NOMO-1 treated with dmso at 0.1 percent for 144 hours (cell line): ENCODE measurements at regions not wholly inside any gene's neighbourhood (a gene's known extent, or its start where the extent isn't known, plus 50 kb on each side); places are given as distances from the start of the nearest gene placed in this dataset.
"Not testable (repeated sequence)": the region's sequence is repeated elsewhere in the genome, so short reads cannot be mapped to it uniquely, and the experiment has no call there.

ENCODE experiments used
- DNase-seq: peaks from one replicate; lab custom pipeline; 2025; ENCODE audit not compliant: unreplicated experiment; lab: John Stamatoyannopoulos, UW

- not testable (repeated sequence) for DNase-seq
Measured at GRCh38 chr14:34049187-34049586, 98.3 kb upstream of the EGLN3 start.

- DNase-seq: no peak
Measured at GRCh38 chr14:34046799-34047520, 96.1 kb upstream of the EGLN3 start.

GRCh38 chr14:34044666-34045306 is 93.9 kb upstream of the EGLN3 start:
- DNase-seq: no peak

DNA sequence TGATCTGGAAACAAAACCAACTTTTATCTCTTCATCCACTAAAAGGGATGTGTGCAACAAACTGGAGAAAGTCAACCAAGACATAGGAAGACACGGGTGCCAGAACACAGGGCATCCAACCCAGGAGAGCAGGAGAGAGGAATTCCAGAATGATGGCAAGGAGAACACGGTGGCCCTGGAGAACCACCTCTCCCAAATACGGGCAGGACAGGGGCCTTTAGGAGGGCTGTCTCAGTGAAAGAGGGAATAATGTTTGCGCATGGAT is 93.4 kb upstream of the EGLN3 start:
- DNase-seq: no peak

DNA sequence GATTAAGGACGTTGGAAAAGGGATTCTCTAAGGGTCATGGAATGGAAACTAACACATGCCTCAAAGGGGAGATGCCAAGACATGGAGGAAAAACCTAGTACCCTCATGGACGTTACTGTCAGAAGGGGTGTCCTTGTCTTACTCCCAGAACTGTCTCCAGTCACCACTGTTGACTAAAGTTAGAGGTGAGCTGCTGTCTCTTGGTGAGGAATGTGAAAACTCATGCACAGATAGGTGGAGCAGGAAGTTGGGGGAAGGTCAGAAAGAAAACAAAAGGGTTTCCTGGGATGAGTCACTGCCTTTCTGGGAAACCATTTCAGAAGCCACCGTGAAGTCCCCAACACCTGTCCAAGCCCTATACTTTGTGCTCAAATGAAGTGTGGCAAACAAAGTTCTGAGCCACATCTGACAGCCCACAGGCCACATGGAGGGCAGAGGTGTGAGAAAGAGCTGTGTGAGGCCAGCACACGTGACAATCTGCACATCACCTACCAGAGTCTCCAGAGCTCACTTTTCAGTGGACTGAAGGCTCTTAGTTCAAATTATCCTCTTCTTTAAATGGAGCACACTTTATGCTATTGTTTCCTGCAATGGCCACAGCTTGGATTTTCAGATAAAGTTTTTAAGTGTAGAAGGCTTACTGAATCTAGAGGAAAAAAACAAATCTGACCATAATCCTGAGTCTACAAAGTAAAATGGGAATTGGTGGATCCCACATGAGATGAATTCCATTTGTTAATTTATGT is 92.9 kb upstream of the EGLN3 start:
- no peak for DNase-seq

DNA sequence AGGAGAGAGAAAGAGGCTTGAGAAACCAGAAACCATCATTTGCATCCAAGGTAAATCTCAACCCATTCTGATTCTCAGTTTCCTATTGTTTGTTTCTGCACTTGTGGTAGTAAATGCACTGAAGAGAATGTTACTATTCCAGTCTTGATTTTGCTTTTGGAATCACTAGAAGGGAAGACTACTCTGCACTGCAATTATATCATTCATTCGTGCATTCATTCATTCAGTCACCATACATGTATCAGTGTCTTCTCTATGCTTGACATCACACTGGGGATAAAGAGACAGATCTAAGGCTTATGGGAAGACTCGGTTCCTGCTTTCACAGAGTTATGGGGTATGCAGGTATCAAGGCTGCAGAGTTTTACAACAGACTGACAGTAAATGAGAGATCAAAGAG is 90.3 kb upstream of the EGLN3 start:
- no peak for DNase-seq

DNA sequence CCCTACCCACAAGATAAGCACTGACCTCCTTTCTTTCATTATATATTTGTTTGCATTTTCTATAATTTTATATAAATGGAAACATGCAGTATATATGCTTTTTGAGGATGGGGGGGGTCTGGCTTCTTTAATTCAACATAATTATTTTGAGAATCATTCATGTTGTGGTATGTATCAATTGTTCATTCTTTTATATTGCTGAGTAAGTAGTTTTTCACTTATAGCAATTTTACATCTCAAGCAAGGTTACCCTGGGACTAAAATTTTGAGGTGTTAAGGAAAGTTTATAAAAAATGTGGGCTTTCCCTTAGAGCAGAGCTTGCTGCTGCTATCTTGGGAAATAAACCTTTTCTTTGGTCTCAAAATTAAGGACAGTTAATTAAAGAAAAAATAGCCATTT is 89.9 kb upstream of the EGLN3 start:
- no peak for DNase-seq

GRCh38 chr14:34039428-34040047 is 88.7 kb upstream of the EGLN3 start:
- no peak for DNase-seq

DNA sequence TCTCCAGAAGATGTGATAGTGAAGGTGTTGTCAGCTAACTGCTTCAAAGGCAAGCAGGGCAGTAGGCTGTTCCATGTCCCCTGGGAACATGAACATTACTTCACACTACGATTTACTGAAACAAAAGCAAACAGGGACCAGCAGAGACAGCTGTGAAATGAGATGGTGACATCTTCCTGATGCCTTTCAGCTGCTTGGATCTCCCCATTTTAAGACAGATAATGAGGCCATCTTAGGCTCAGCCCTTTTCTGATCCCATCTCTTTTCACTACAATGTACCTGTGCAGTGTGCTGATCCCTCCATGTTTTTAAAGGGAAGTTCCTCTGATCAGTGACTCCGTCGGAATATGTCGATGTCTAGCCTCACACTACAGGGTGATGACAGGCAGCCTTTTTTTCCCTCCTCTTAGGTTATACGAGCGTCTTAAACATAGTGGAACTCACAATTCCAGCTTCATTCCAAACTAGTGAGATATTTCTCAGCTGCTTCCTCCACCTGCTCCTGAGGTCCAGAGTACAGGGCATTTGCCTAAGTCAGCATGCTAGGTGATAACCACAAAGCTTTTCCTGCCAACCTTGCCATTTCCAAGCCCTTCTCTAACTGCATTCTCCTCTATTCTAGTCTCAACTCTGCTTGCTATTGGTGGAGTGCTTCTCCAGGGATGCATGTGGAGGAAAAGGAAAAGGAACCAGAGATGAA is 87.6 kb upstream of the EGLN3 start:
- DNase-seq: no peak

GRCh38 chr14:34036319-34036766 is 85.5 kb upstream of the EGLN3 start:
- no peak for DNase-seq

GRCh38 chr14:34035934-34036250 is 85.0 kb upstream of the EGLN3 start:
- no peak for DNase-seq

DNA sequence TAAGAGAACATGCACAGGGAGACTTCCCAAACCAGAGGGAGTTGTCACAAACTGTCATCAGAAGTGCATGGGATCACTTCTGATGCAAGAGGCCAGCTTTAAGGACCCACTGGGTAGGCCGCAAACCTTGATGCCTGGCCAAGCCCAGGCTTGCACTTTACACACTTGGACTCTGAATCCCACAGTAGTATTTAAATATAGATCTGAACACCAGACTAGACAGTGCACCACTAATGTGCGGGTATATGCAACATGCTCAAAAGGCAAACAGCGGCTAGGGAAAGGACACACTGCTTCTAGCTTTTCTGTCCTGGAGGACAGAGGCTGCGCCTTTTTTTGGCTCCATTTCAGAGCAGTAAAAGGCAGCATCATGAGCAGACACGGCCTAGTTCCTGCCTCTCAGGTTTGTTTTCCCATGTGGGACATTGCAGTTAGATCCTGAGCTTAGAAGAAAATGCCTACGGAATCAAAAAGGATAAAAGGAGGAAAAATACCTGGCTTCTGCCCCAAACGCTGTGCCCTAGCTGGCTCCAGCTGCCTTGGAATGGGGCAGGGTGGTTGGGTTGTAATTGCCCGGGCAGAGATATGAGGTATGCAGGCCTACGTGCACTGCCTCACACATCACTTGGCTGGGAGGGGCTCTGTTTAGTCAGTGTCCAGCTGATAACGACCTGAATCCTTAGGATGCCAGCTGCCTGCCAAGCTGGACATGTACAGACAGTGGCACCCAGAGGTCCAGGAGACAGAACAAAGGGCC is 84.5 kb upstream of the EGLN3 start:
- DNase-seq: no peak

- no peak for DNase-seq
Measured at GRCh38 chr14:34034447-34035176, 83.7 kb upstream of the EGLN3 start.

DNA sequence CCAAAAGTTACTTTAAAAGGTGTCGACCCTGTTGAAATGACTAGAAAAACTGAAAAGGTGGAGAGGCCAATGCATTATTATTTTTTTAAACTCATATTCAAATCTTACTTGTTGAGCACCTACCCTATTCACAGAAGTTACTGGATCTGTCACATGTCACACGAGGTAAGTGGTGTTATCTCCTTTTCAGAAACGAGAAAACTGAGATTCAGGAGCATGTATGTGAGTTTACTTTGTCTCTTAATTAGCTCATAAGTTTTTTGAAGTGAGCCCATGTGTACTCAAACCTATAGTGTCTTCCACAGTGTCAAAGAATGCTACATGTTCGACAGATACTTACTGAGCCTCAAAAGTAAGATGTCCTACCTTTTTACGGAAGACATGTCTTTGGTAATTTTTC is 81.8 kb upstream of the EGLN3 start:
- no peak for DNase-seq

GRCh38 chr14:34030864-34031263 is 80.0 kb upstream of the EGLN3 start:
- DNase-seq: no peak

DNA sequence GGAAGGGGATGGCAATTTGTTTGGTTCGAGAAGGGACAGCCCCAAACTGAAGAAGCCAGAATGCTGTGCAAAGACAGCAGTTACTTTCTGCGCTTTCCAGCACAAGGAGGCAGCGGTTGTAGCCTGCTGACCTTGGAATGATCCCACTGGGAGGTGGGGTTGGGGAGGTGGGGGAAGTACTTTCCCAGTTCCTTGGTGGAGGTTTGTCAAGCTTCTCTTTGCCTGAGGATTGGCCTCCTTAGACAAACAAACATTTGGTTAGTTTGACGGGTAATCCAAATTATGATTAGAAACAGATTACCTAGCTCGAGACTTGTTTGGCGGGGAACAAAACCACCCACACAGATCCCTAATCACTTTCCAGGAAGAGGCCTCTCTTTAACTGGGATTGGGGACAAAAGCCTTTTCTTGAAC is 79.1 kb upstream of the EGLN3 start:
- no peak for DNase-seq

DNA sequence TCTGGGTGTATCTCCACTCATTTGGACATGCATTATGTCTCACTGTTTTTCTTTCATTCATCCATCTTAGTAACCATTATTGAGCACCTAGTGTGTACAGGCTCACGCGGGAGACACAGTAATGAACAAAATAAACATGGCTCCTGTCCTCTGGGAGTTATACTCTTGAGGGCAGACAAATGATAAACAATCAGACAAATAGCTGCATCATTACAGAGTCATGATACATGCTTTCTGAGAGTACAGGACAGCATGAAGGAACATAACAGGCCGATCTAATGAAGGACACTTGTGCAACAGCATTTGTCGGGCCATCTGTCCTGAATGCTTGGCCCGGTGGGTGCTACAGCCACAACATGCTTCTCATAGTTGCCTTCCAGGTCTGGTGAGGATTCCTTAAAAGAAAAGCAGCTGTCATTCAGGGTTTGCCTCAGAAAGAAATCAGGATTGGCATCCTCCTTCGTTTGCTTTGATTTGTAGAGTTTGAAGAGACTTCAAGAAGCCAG is 77.2 kb upstream of the EGLN3 start:
- DNase-seq: no peak

DNA sequence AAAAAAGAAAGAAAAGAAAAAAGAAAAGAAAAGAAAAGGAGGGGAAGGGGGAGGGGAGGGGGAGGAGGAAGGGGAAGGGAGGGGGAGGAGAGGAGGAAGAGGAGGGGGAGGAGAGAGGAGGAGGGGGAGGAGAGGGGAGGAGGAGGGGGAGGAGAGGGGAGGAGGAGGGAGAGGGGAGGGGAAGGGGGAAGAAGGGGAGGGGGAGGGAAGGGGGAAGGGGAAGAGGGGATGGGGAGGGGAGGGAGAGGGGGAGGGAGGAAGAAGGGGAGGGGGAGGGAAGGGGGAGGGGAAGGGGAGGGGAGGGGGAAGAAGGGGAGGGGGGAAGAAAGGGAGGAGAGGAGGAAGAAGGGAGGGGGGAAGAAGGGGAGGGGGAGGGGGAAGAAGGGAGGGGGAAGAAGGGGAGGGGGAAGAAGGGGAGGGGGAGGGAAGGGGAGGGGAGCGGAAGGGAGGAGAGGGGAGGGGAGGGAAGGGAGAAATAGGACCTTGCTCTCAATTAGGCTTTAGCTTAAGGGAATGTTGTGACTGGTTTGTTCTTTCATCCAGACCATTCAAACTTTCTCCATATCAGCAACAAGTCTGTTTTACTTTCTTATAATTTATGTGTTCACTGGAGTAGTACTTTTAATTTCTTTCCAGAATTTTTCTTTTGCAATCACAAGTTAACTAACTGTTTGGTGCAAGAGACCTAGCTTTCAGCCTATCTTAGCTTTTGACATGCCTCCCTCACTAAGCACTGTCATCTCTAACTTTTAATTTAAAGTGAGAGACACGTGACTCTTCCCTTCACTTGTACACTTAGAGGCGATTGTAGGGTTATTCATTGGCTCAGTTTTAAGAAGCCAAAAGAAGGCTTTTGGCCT is 76.5 kb upstream of the EGLN3 start:
- no peak for DNase-seq
